Activated T-cell treated with anti-CD3 and anti-CD28 coated beads, Interleukin-2, amount 50 U/mL, for 24 hours (primary cell): ENCODE measurements at regions not wholly inside any gene's neighbourhood (a gene's known extent, or its start where the extent isn't known, plus 50 kb on each side); places are given as distances from the start of the nearest gene placed in this dataset.
"Not testable (repeated sequence)": the region's sequence is repeated elsewhere in the genome, so short reads cannot be mapped to it uniquely, and the experiment has no call there.

ENCODE experiments used
- DNase-seq: peaks from one replicate; pipeline ENCODE4 v3.0.0-alpha.2; 2020
- H3K27ac Mint-ChIP-seq: 2 replicates; pipeline ENCODE4 v1.8.0; 2020; ENCODE audit warnings: mild to moderate bottlenecking, mixed read lengths
- H3K27me3 Mint-ChIP-seq: 2 replicates; pipeline ENCODE4 v1.8.0; 2020; ENCODE audit warnings: mixed read lengths
- H3K36me3 Mint-ChIP-seq: 2 replicates; pipeline ENCODE4 v1.8.0; 2020; ENCODE audit warnings: low read depth, mixed read lengths
- H3K4me1 Mint-ChIP-seq: 2 replicates; pipeline ENCODE4 v1.8.0; 2020; ENCODE audit warnings: low read depth, mixed read lengths
- H3K4me3 Mint-ChIP-seq: 2 replicates; pipeline ENCODE4 v1.8.0; 2020; ENCODE audit warnings: mild to moderate bottlenecking, moderate library complexity, mixed read lengths
- H3K9me3 Mint-ChIP-seq: 2 replicates; pipeline ENCODE4 v1.8.0; 2020; ENCODE audit warnings: mixed read lengths

DNA sequence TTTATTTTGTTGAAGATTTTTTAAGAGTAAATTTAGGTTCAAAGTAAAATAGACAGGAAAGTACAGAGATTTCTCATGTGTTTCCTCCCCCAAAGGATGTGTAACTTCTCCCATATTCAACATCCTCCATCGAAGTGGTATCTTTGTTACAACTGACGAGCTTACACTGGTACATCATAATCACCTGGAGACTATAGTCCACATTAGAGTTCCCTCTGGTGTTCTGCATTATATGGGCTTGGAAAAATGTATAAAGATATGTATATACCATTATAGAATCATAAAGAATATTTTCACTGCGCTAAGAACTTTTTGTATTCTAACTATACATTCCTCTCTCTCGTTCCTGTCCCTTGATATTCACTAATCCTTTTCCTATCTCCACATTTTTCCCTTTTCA lies 203.7 kb downstream of the AMY1C start:
- H3K27me3 Mint-ChIP-seq = no peaks in the 10 kb centered on the region
- H3K36me3 Mint-ChIP-seq = no peaks in the 10 kb centered on the region
- no peak for DNase-seq
- H3K27ac Mint-ChIP-seq = no peak overlapping the region
- no peaks in the 10 kb centered on the region for H3K4me1 Mint-ChIP-seq
- no peak overlapping the region for H3K4me3 Mint-ChIP-seq
- H3K9me3 Mint-ChIP-seq = peaks cover 7% of the 10 kb centered on the region

DNA sequence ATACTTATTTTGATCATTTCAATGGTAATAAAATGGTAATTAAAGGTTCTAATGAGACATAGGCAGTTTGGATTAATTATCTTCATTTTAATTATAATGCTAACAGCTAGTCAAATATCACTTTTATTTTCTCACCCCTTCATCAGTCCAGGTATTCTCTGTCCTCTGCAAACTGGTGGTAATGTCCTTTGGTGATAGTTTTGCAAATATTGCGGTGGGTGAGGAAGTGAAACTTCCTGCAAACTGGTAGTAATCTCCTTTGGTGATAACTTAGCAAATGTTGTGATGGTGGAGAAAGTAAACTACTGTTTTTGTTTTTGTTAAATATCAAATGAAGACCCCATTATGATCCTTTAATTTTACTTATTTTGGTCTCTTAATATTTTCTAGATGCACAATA lies 209.0 kb downstream of the AMY1C start:
- Mint-ChIP-seq H3K27ac (no peak overlapping the region), H3K36me3 (no peaks in the 10 kb centered on the region), H3K4me3 (no peak overlapping the region)

DNA sequence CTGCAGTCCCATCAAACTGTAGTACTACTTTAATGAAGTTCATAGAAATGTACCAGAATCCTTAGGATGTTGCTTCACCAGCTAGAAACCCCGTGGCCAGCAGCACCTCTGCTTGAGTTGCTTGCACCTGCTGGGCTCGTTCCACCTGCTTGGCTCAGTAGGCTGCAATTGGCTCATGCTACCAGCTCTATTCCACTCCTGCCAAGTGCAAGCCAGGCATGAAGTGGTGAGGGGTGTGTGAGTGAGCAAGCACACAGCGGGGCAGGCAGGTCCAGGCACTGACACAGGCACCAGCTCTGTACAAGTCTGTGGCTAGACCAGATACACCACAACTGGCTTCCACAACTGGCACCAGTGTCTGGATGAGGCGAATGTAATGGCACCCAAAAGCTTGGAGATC lies 209.9 kb downstream of the AMY1C start:
- Mint-ChIP-seq H3K9me3 (peaks cover 16% of the 10 kb centered on the region), H3K27me3 (no peaks in the 10 kb centered on the region), H3K36me3 (no peaks in the 10 kb centered on the region), H3K4me3 (no peak overlapping the region), H3K27ac (no peak overlapping the region), H3K4me1 (no peaks in the 10 kb centered on the region)
- no peak for DNase-seq

More for the DNA sequence above, 209.0 kb downstream of the AMY1C start:
- no peak for DNase-seq
- no peaks in the 10 kb centered on the region for H3K27me3 Mint-ChIP-seq
- H3K4me1 Mint-ChIP-seq = no peaks in the 10 kb centered on the region
- H3K9me3 Mint-ChIP-seq = peaks cover 16% of the 10 kb centered on the region

DNA sequence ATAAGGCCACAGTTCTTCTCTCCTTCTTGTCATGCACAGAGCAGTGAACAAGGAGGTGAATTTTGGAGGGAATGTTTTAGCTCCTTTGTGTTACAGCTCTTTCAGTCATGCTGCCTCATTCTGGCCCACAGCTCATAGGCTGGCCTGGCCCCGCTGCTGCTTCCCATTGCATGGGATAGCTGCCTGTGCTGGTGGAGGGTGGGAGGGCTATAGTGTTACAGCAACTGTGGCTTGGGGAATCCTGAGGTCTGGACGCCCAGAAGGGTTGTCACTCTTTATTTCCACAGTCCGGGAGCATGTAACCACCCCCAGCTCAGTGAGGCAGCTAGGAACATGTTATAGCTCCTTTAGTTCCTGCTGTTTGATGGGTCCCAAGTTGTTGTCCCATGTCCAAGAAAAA lies 210.3 kb downstream of the AMY1C start:
- no peaks in the 10 kb centered on the region for H3K36me3 Mint-ChIP-seq
- H3K27me3 Mint-ChIP-seq = no peaks in the 10 kb centered on the region
- DNase-seq = no peak

DNA sequence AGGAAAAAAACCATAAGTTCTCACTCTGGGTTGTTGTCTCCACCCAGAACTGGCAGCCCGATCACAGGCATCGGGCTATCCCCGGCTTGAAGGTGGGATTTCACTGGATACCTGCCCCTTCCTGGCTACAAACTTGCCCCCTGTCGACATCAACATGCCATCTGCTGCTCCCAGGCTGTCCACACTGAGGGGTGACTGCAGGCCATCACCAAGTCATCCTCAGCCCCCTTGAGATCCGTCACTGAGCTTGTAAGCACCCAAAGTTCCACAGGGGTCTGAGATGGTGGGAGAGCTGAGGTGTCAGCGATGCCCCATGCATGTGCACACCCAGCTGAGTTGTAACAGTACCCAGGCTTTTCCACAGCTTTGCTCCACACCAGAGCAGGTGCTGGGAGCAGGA lies 211.0 kb downstream of the AMY1C start:
- no peak for DNase-seq
- Mint-ChIP-seq H3K27me3 (no peaks in the 10 kb centered on the region), H3K4me1 (no peaks in the 10 kb centered on the region), H3K27ac (no peak overlapping the region), H3K4me3 (no peak overlapping the region), H3K9me3 (peaks cover 14% of the 10 kb centered on the region), H3K36me3 (no peaks in the 10 kb centered on the region)

More for the DNA sequence above, 210.3 kb downstream of the AMY1C start:
- Mint-ChIP-seq H3K9me3 (peaks cover 14% of the 10 kb centered on the region), H3K27ac (no peak overlapping the region), H3K4me3 (no peak overlapping the region), H3K4me1 (no peaks in the 10 kb centered on the region)

DNA sequence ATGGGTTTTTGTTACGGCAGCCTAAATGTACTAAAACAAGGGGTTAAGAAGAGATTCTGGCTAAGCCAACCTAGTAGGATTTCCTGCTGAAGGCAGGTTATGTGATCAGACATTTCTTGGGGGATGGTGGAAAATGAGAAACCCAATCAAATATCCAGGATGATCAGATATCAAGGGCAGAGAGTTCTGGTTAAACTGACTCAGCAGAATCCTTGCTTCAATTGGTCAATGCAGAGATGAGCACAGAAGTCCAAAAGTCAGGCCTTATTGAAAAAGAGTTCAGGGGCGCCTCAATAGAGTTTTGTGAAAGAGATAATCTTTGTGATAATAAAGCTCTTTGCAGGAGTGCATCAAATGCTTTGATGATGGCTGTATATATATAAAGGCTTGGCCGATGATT lies 237.1 kb downstream of the AMY1C start:
- H3K4me1 Mint-ChIP-seq = no peaks in the 10 kb centered on the region
- no peaks in the 10 kb centered on the region for H3K36me3 Mint-ChIP-seq

DNA sequence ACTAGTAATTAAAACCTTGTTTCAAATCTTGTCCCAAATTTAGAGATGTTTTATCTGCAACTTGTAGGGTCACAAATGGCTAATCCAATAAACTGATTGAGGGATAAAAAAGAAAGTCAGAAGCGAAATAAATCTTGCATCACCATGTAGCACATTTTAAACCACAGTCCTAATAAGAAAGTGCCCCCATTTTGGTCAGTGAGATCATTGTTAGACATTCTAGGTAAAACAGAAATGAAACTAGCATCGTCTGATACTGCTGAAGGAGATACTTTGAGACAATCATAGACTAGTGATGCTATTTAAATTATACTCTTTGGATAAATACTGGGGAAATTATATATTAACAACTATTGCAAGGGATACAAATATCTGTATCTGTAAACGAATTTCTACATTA lies 247.9 kb downstream of the AMY1C start:
- Mint-ChIP-seq H3K4me3 (no peak overlapping the region), H3K9me3 (peaks cover 1% of the 10 kb centered on the region), H3K4me1 (no peaks in the 10 kb centered on the region), H3K27me3 (no peaks in the 10 kb centered on the region), H3K36me3 (no peaks in the 10 kb centered on the region), H3K27ac (no peak overlapping the region)
- DNase-seq = no peak

More for the DNA sequence above, 237.1 kb downstream of the AMY1C start:
- H3K27me3 Mint-ChIP-seq = no peaks in the 10 kb centered on the region
- peaks cover 15% of the 10 kb centered on the region for H3K9me3 Mint-ChIP-seq
- no peak for DNase-seq
- no peak overlapping the region for H3K4me3 Mint-ChIP-seq
- H3K27ac Mint-ChIP-seq = no peak overlapping the region

DNA sequence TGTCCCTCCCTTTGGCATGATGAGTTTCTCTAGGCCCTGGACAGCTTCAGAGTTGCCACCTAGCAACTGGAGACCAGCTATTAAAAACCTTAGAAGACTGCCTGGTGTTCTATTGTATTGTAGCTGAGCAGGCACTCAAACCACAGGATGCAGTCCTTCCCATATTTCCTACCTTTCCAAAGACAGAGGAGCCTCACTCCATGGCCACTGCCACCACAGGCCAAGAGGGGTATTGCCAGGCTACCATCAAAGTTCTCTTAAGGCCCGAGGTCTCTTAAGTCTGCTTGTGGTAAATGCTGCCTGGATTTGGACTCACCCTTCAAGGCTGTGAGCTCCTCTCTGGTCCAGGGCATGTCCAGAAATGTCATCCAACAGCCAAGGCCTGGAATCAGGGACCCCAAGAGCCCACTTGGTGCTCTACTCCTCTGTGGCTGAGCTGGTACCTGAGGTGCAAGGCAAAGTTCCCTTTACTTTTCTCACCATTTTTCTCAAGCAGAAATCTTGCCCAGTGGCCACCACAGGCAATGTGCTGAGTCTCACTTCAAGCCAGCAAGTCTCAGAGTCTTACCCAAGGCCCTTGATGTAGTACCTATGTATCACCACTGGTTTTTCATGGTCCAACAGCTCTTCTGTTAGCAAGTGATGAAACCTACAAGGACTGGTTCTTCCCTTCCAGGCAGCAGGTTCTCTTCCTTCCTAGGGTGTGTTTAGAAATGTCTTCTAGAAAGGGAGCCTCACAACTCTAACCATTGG lies 269.4 kb downstream of the AMY1C start:
- Mint-ChIP-seq H3K36me3 (no peaks in the 10 kb centered on the region), H3K4me1 (no peaks in the 10 kb centered on the region), H3K9me3 (peaks cover 8% of the 10 kb centered on the region), H3K4me3 (no peak overlapping the region), H3K27ac (no peak overlapping the region), H3K27me3 (no peaks in the 10 kb centered on the region)
- DNase-seq = no peak

DNA sequence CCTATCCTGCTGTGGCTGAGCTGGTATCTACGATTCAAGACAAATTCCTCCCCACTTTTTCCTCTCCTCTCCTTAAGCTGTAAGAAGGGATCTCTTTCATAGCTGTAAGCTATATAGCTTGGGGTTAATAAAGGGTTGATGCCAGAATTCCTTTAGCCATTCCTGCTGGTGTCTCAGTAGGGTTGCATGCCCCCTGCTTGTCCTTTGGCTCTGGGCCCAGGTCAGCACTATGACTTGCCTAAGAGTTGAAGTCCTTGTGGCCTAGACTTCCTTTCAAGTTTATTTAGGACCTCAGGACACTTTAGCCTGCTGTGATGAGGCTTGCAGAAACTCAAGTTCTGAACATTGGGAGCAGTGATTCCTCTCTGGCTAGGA lies 270.0 kb downstream of the AMY1C start:
- no peak overlapping the region for H3K4me3 Mint-ChIP-seq
- H3K4me1 Mint-ChIP-seq = no peaks in the 10 kb centered on the region
- H3K9me3 Mint-ChIP-seq = peaks cover 5% of the 10 kb centered on the region
- no peak overlapping the region for H3K27ac Mint-ChIP-seq
- DNase-seq = no peak
- no peaks in the 10 kb centered on the region for H3K36me3 Mint-ChIP-seq
- no peaks in the 10 kb centered on the region for H3K27me3 Mint-ChIP-seq

DNA sequence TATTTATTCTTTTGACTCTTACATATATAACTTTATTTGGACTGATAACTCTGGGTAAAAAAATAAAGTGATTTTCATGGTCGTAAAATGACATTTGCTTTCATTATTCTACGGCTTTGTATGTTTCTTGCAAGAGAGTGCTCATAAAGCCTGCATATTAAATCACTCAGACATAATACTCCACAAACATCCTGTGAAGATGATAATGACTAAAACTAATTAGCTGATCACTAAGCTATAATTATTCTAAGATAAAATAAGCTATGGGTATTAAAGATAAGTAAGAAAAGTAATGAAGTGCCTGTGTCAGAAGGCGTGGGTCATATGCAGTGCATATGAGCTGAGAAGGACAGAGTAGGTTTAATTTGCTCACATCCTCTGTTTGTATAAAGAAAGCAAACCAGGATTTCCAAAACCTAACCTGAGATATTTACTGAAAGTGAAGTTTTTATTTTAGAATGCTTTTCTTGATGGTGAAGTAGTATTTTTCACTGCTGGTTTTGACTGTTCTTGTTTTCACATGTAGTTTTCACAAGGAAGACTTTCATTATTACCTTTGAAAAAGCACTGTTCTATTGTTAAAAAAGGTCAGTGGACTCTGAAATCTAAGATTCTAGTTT lies 278.8 kb downstream of the AMY1C start:
- no peak overlapping the region for H3K27ac Mint-ChIP-seq

DNA sequence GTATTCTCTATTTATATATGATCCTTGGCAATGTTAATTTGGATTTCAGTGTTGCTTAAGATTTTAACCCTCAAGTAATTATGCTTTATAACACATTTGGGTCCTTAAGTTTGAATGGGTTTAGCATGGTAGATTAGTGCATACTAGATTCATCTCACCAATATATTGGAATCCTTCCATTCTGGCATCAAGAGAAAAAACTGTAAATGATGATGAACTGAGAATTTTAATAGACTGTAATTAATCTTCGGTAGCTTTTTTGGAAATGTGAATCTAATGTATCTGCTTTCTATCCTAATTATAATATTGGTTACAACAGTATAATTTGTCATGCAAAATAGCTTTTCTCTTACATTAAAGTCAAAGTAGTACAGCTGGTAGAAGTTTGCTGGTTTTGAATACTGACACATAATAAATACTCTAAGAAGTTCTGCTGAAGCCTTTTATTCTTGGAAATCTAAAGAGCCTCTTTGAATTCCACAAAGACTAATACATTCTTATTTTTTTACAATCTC lies 279.8 kb downstream of the AMY1C start:
- Mint-ChIP-seq H3K27me3 (no peaks in the 10 kb centered on the region), H3K27ac (no peak overlapping the region), H3K9me3 (peaks cover 3% of the 10 kb centered on the region), H3K4me1 (no peaks in the 10 kb centered on the region), H3K4me3 (no peak overlapping the region), H3K36me3 (no peaks in the 10 kb centered on the region)
- DNase-seq = no peak

More for the DNA sequence above, 278.8 kb downstream of the AMY1C start:
- Mint-ChIP-seq H3K9me3 (peaks cover 3% of the 10 kb centered on the region), H3K4me3 (no peak overlapping the region), H3K27me3 (no peaks in the 10 kb centered on the region), H3K36me3 (no peaks in the 10 kb centered on the region), H3K4me1 (no peaks in the 10 kb centered on the region)
- no peak for DNase-seq

DNA sequence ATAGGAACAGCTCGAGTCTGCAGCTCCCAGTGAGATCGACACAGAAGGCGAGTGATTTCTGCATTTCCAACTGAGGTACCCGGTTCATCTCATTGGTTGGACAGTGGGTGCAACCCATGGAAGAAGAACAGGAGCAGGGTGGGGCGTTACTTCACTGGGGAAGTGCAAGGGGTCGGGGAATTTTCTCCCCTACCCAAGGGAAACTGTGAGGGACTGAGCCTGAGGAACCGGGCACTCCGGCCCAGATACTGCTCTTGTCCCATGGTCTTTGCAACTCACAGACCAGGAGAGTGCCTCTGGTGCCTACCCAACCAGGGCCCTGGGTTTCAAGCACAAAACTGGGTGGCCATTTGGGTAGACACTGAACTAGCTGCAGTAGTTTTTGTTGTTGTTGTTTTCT lies 307.1 kb downstream of the AMY1C start:
- no peak overlapping the region for H3K4me3 Mint-ChIP-seq

DNA sequence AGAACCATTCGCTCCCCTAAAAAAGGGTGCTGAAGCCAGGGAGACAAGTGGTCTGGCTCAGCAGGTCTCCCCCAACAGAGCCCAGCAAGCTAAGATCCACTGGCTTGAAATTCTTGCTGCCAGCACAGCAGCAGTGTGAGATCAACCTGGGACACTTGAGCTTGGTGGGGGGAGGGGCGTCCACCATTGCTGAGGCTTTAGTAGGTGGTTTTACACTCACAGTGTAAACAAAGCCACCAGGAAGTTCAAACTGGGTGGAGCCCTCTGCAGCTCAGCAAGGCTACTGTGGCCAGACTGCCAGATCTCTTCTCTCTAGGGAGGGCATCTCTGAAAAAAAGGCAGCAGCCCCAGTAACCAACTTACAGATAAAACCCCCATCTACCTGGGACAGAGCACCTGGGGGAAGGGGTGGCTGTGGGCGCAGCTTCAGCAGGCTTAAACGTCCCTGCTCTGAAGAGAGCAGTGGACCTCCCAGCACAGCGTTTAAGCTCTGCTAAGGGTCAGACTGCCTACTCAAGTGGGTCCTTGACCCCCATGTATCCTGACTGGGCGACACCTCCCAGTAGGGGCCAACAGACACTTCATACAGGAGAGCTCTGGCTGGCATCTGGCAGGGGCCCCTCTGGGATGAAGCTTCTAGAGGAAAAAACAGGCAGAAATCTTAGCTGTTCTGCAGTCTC lies 307.7 kb downstream of the AMY1C start:
- H3K4me3 Mint-ChIP-seq, DNase-seq, H3K4me1 Mint-ChIP-seq, H3K27me3 Mint-ChIP-seq, H3K36me3 Mint-ChIP-seq, H3K27ac Mint-ChIP-seq: not testable (repeated sequence)
- peaks cover 18% of the 10 kb centered on the region for H3K9me3 Mint-ChIP-seq

More for the DNA sequence above, 307.1 kb downstream of the AMY1C start:
- H3K4me1 Mint-ChIP-seq = no peaks in the 10 kb centered on the region
- no peak overlapping the region for H3K27ac Mint-ChIP-seq
- peaks cover 23% of the 10 kb centered on the region for H3K9me3 Mint-ChIP-seq
- no peak for DNase-seq
- H3K36me3 Mint-ChIP-seq = no peaks in the 10 kb centered on the region
- no peaks in the 10 kb centered on the region for H3K27me3 Mint-ChIP-seq

DNA sequence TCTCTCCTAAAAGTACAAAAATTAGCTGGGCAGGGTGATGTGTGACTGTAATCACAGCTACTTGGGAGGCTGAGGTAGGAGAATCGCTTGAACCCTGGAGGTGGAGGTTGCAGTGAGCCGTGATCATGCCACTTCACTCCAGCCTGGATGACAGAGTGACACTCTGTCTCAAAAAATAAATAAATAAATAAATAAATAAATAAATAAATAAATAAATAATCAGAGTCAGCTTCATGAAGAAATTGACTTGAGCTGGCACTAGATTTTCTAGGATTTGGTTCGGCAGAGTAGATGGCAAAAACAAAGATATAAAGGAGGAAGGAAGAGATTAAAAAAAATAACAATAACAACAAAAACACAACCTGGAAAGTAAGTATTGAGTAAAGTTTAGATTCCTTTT lies 311.9 kb downstream of the AMY1C start:
- not testable (repeated sequence) for H3K4me1 Mint-ChIP-seq

DNA sequence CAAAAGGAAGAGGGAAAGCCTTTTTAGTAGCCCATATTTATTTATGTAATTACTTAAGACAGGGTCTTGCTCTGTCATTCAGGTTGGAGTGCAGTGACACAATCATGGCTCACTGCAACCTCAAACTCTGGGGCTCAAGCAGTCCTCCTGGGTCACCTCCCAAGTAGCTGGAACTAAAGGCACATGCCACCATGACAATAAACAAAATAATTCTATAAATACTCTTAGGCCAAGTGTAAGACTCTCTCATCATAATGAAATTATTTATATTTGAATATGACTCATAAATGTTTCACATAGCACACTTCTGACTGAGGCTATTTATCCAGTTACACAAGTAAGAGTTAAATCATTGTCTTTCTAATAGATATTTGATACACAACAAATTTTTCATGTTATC lies 314.7 kb downstream of the AMY1C start:
- Mint-ChIP-seq H3K27me3 (no peaks in the 10 kb centered on the region), H3K4me1 (no peaks in the 10 kb centered on the region), H3K36me3 (no peaks in the 10 kb centered on the region), H3K9me3 (peaks cover 12% of the 10 kb centered on the region), H3K4me3 (no peak overlapping the region), H3K27ac (no peak overlapping the region)
- DNase-seq = no peak

More for the DNA sequence above, 311.9 kb downstream of the AMY1C start:
- H3K9me3 Mint-ChIP-seq, H3K27ac Mint-ChIP-seq, H3K4me3 Mint-ChIP-seq, DNase-seq, H3K36me3 Mint-ChIP-seq, H3K27me3 Mint-ChIP-seq: not testable (repeated sequence)
